CD14-positive monocyte (primary cell): ENCODE measurements at regions not wholly inside any gene's neighbourhood (a gene's known extent, or its start where the extent isn't known, plus 50 kb on each side); places are given as distances from the start of the nearest gene placed in this dataset.
A peak's percentile ranks its signal among the peaks of the same experiment; 100 is the strongest.

Experiments
- DNase-seq, 3 donors: peaks; one replicate each; pipeline ENCODE4 v3.0.0-alpha.2; 2011 to 2022
- H2AFZ ChIP-seq: 2 replicates; pipeline ENCODE4 v1.6.0; 2012; ENCODE audit warnings: mild to moderate bottlenecking, low read depth, low read length, inconsistent platforms; ENCODE audit not compliant: insufficient read depth, poor library complexity, severe bottlenecking
- H3K27ac ChIP-seq, 2 donors: 1 replicate in 1 of 2; 2 replicates in 1 of 2; pipeline ENCODE4 v1.5.1; 2012 to 2013; ENCODE audit warnings: low read length in 2 of 2, control low read depth in 1 of 2, inconsistent platforms in 1 of 2, low read depth in 1 of 2, mild to moderate bottlenecking in 1 of 2
- H3K27me3 ChIP-seq, 2 donors: one replicate each; pipeline versions ENCODE4 v1.6.0 to v1.6.1; 2011 to 2013; ENCODE audit warnings: low read length in 2 of 2; ENCODE audit not compliant: control insufficient read depth in 2 of 2, insufficient read depth in 2 of 2
- H3K36me3 ChIP-seq, 2 donors: replicated peaks in 1 of 2; 1 replicate in 1 of 2; 2 replicates in 1 of 2; pipeline versions ENCODE4 v1.5.1 to v1.6.1; 2012 to 2013; ENCODE audit warnings: low read length in 2 of 2, control low read depth in 1 of 2, inconsistent platforms in 1 of 2, mild to moderate bottlenecking in 1 of 2; ENCODE audit not compliant: insufficient read depth in 2 of 2, control insufficient read depth in 1 of 2
- H3K4me1 ChIP-seq, 2 donors: 1 replicate in 1 of 2; 2 replicates in 1 of 2; pipeline versions ENCODE4 v1.5.1 to v1.6.1; 2012 to 2013; ENCODE audit warnings: low read length in 2 of 2, control low read depth in 1 of 2, inconsistent platforms in 1 of 2, mild to moderate bottlenecking in 1 of 2, moderate library complexity in 1 of 2; ENCODE audit not compliant: insufficient read depth in 2 of 2, control insufficient read depth in 1 of 2
- H3K4me2 ChIP-seq: replicated peaks from 2 replicates; pipeline ENCODE3; 2012; ENCODE audit warnings: low read length, moderate library complexity, mild to moderate bottlenecking; ENCODE audit not compliant: poor library complexity, severe bottlenecking; ENCODE audit errors: extremely low read depth
- H3K4me3 ChIP-seq, 3 experiments: fragments of 200-600 bp in 1 of 3; sonication (generic) in 1 of 3; replicated peaks in 1 of 3; 1 replicate in 2 of 3; 2 replicates in 1 of 3; pipeline ENCODE4 v1.5.1; 2011 to 2013; ENCODE audit warnings: low read length in 3 of 3, mild to moderate bottlenecking in 3 of 3, control low read depth in 2 of 3, low read depth in 2 of 3, inconsistent platforms in 1 of 3, moderate library complexity in 1 of 3
- H3K79me2 ChIP-seq: 2 replicates; pipeline ENCODE4 v1.6.0; 2012; ENCODE audit warnings: mild to moderate bottlenecking, control low read depth, inconsistent platforms, low read length, moderate library complexity; ENCODE audit not compliant: insufficient read depth
- H3K9ac ChIP-seq: 2 replicates; pipeline ENCODE4 v1.6.0; 2017; ENCODE audit warnings: low read length, mild to moderate bottlenecking; ENCODE audit not compliant: insufficient read depth, poor library complexity, severe bottlenecking
- H3K9me3 ChIP-seq, 2 donors: replicated peaks in 1 of 2; 1 replicate in 1 of 2; 2 replicates in 1 of 2; pipeline versions ENCODE4 v1.5.1 to v1.6.1; 2012 to 2013; ENCODE audit warnings: low read length in 2 of 2, control low read depth in 1 of 2; ENCODE audit not compliant: control insufficient read depth in 1 of 2, insufficient read depth in 1 of 2
- H4K20me1 ChIP-seq: 2 replicates; pipeline ENCODE4 v1.6.0; 2012; ENCODE audit warnings: mild to moderate bottlenecking, low read length, control low read depth, moderate library complexity; ENCODE audit not compliant: insufficient read depth
- H3K27ac Mint-ChIP-seq, 7 donors: one replicate each; pipeline ENCODE4 v1.8.0; 2020; ENCODE audit warnings: mild to moderate bottlenecking in 7 of 7, mixed read lengths in 7 of 7, moderate library complexity in 6 of 7, inconsistent platforms in 2 of 7
- H3K27me3 Mint-ChIP-seq, 3 donors: one replicate each; pipeline ENCODE4 v1.8.0; 2021 to 2022; ENCODE audit warnings: low read depth in 3 of 3, mild to moderate bottlenecking in 3 of 3, mixed read lengths in 3 of 3, moderate library complexity in 3 of 3, inconsistent platforms in 1 of 3
- H3K36me3 Mint-ChIP-seq, 2 donors: one replicate each; pipeline ENCODE4 v1.8.0; 2020; ENCODE audit warnings: mixed read lengths in 2 of 2, inconsistent platforms in 1 of 2, mild to moderate bottlenecking in 1 of 2
- H3K4me1 Mint-ChIP-seq: one replicate; pipeline ENCODE4 v1.8.0; 2020; ENCODE audit warnings: mild to moderate bottlenecking, mixed read lengths
- H3K4me3 Mint-ChIP-seq, 2 donors: one replicate each; pipeline ENCODE4 v1.8.0; 2020; ENCODE audit warnings: mild to moderate bottlenecking in 2 of 2, mixed read lengths in 2 of 2, moderate library complexity in 1 of 2
- H3K9me3 Mint-ChIP-seq, 7 donors: one replicate each; pipeline ENCODE4 v1.8.0; 2020 to 2022; ENCODE audit warnings: mixed read lengths in 7 of 7, mild to moderate bottlenecking in 6 of 7, moderate library complexity in 6 of 7, inconsistent platforms in 2 of 7
- CTCF ChIP-seq: fragments of 200-600 bp; IDR thresholded peaks from one replicate; pipeline ENCODE4 v1.8.0; 2022; ENCODE audit warnings: antibody characterized with exemption, mild to moderate bottlenecking
- WGBS: methylation state at CpG from one replicate; pipeline ENCODE4 v1.1.5; 2013; ENCODE audit warnings: missing lambda C conversion rate; ENCODE audit not compliant: insufficient coverage; 5-methylcytosine and 5-hydroxymethylcytosine counted together
- intact Hi-C, 2 donors: fragments of 100-400 bp; cut with micrococcal nuclease; formaldehyde crosslinking; loops; one replicate each; pipeline versions ENCODE4 v1.15.0 to v1.15.1; 2023

- Mint-ChIP-seq H3K9me3 (peaks cover 0 to 7% (median 0%) of the 10 kb centered on the region in 7 donors), H3K4me3 (no peak overlapping the region), H3K36me3 (no peaks in the 10 kb centered on the region), H3K27me3 (peaks cover 0 to 2% (median 0%) of the 10 kb centered on the region in 3 donors), H3K4me1 (peaks cover 35% of the 10 kb centered on the region), H3K27ac (no peak overlapping the region)
- Histone ChIP-seq H3K4me3 (no peak overlapping the region), H3K27me3 (no peaks in the 10 kb centered on the region), H3K36me3 (no peaks in the 10 kb centered on the region), H3K79me2 (no peaks in the 10 kb centered on the region), H2AFZ (no peak overlapping the region), H3K9me3 (no peaks in the 10 kb centered on the region), H3K9ac (no peak overlapping the region), H3K27ac (no peak overlapping the region), H3K4me2 (no peak overlapping the region), H3K4me1 (peaks cover 37 to 42% of the 10 kb centered on the region in 2 donors), H4K20me1 (no peaks in the 10 kb centered on the region)
- no peak for TF ChIP-seq CTCF
- intact Hi-C loops: no loop called here
- no CpG with 5 or more reads among the region's 4 CpGs for WGBS
- no peak for DNase-seq
Observed at GRCh38 chr7:27362026-27362425, 119.4 kb downstream of the EVX1 start.

GRCh38 chr7:27364344-27364758, 121.7 kb downstream of the EVX1 start:
- H3K27me3 ChIP-seq: no peaks in the 10 kb centered on the region
- peak overlapping the region in 1 of 3 experiments; percentile 53 for H3K4me3 ChIP-seq
- Mint-ChIP-seq H3K4me1 (peaks cover 21% of the 10 kb centered on the region), H3K9me3 (peaks cover 0 to 5% (median 0%) of the 10 kb centered on the region in 7 donors), H3K27ac (peak overlapping the region in 6 of 7 donors; percentile 51 to 92 (median 88)), H3K27me3 (peaks cover 0 to 2% (median 2%) of the 10 kb centered on the region in 3 donors), H3K36me3 (no peaks in the 10 kb centered on the region), H3K4me3 (peak overlapping the region; percentile 72 to 86)
- peak overlapping the region; percentile 16 for H3K9ac ChIP-seq
- peak overlapping the region; percentile 69 for H2AFZ ChIP-seq
- WGBS: 39% methylated on average over 2 of the region's 4 CpGs
- intact Hi-C loops: no loop called here
- H3K27ac ChIP-seq: peak overlapping the region in 1 of 2 donors; percentile 60
- H3K79me2 ChIP-seq: no peaks in the 10 kb centered on the region
- no peak for TF ChIP-seq CTCF
- peaks cover 23 to 27% of the 10 kb centered on the region in 2 donors for H3K4me1 ChIP-seq
- no peaks in the 10 kb centered on the region for H3K9me3 ChIP-seq
- H3K36me3 ChIP-seq: no peaks in the 10 kb centered on the region
- peak; percentile 19 to 62 (median 52) for DNase-seq
- H4K20me1 ChIP-seq: no peaks in the 10 kb centered on the region
- H3K4me2 ChIP-seq: peak overlapping the region; percentile 48
